GM19240 (cell line): ENCODE measurements at regions not wholly inside any gene's neighbourhood (a gene's known extent, or its start where the extent isn't known, plus 50 kb on each side); places are given as distances from the start of the nearest gene placed in this dataset.
"Not testable (repeated sequence)": the region's sequence is repeated elsewhere in the genome, so short reads cannot be mapped to it uniquely, and the experiment has no call there.

Source experiments
- DNase-seq: peaks from one replicate; pipeline ENCODE4 v3.0.0; 2011; ENCODE audit warnings: low spot score; ENCODE audit not compliant: insufficient read length

DNA sequence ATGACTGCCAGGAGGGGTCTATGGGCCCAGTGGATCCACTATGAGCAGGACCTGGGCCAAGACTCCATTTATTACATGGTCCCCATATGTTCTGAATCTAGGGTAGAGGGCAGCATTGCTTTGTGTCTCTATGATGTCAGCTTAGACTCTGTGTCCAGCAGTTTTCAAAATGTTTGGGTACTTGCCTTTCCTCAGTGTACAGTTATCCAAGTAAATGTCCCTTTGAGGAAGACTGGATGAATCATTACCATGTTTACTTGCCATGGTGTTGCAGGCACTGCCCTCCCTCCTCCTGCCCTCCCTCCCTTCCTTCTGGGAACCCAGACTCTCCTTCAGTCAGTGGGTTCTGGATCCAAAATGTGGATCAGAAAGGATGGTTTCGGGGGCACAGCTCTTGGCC lies 108.6 kb downstream of the NRN1 start:
- no peak for DNase-seq

DNA sequence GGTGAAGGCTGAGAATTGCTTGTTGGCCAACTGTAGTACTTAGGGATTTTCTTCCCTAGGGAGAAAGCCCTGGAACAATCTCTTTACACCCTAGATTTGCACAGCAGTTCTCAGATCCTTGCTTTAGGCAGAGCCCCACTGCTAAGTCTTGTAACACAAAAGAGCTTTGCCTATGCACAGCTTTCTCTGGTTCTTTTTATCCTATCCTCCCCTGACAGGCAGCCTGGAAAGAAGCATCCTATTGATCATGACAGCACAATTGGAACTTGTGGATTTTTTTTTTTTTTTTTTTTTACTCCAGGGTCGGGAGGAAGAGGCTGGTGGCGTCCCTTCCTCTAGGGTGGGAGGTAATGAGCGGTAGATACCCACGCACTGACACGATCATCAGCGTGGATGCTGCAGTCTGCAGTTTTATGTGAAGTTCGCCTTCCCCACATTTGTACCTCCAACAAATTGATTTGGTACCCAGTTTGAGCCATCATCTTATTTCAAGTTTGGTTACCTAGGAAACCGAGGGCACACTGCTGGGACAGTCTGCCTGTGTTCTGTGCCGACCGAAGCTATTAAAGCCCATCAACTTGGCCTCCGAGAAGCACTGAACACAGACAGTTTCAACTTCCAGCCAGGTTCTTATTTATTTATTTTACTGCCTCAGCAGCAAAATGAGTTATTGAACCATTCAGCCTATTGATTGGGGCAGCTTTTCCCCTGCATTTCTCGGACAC lies 110.1 kb downstream of the NRN1 start:
- no peak for DNase-seq

- no peak for DNase-seq
These were observed 112.4 kb downstream of the NRN1 start for GRCh38 chr6:5894357-5894756.

- DNase-seq: no peak
These were observed 113.4 kb downstream of the NRN1 start for GRCh38 chr6:5893295-5893694.

GRCh38 chr6:5892669-5893068 lies 114.1 kb downstream of the NRN1 start:
- no peak for DNase-seq

GRCh38 chr6:5878792-5879191 lies 127.9 kb downstream of the NRN1 start:
- no peak for DNase-seq

GRCh38 chr6:5876076-5876475 lies 130.6 kb downstream of the NRN1 start:
- DNase-seq: no peak

- not testable (repeated sequence) for DNase-seq
These were observed 132.7 kb downstream of the NRN1 start for GRCh38 chr6:5873976-5874375.

DNA sequence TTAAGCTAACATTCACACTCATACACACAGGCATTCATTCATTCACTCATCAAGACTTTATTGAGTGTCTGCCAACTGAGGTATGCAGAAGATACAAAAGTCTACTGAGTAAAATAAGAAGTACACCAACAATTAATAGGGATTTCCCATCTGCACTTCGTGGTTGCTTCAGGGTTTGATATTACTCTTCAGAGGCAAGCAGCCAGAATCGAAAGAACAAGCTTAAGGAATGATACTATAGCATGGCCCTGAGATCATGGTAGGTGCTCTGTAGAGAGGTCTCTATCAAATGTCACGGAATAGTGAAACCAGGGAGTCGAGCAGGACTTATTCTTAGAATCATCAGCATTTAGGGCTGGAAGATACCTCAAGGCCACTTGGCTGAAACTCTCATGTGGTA lies 135.4 kb downstream of the NRN1 start:
- peak; percentile 16 for DNase-seq

GRCh38 chr6:5869676-5870075 lies 137.0 kb downstream of the NRN1 start:
- DNase-seq: no peak

DNA sequence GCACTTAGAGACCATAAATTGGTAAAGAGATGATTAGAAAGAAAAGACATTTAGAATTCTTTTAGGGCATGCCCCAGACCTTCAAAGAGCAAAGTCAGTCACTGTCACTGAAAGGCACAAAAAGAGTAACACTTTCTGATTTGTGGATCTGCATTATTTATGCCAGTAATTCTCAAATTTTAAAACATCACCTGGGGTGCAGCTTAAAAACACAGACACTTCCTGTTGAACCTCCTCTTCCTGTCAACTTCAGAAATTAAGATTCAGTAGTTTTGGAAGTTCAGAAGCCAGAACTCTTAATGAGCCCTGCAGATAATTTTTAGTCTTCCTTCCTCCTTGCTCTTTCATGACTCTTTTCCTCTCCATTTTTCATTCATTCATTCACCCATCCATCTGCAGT lies 137.5 kb downstream of the NRN1 start:
- DNase-seq: no peak

- DNase-seq: no peak
These were observed 140.1 kb downstream of the NRN1 start for GRCh38 chr6:5866547-5867051.

DNA sequence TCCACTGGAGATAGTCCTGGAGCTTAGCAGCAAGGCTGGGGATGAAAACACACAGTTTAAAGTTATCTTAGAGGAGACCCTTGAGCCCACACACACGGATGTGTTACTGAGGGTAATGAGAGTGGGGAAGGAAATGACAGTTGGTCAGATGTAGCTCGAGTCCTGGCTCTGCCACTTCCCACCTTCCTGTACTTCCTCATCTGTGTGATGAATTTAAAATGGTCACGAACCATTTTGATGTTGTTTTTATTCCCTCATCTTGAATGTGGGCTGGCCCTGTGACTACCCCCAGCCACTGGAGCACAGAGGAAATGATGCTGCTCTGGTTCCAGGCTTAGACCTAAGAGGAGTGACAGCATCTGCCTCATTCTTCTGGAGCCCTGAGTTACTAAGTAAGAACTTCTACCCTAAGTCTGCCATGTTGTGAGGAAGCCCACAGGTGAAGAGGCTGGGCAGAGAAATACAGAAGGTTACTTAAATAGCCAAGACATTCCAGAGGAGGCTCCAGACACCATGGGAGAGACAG lies 141.2 kb downstream of the NRN1 start:
- no peak for DNase-seq

DNA sequence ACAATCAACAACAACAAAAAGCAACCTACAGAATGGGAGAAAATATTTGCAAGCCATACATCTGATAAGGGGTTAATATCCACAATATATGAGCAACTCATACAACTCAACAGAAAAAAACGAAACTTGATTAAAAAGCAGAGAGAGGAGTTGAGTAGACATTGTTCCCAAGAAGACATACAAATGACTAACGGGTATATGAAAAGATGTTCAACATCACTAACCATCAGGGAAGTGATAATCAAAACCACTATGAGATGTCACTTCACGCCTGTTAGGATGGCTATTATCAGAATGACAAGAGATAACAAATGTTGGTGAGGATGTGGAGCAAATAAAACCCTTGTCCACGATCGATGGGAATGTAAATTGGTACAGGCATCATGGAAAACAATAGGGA lies 145.9 kb downstream of the NRN1 start:
- no peak for DNase-seq

DNA sequence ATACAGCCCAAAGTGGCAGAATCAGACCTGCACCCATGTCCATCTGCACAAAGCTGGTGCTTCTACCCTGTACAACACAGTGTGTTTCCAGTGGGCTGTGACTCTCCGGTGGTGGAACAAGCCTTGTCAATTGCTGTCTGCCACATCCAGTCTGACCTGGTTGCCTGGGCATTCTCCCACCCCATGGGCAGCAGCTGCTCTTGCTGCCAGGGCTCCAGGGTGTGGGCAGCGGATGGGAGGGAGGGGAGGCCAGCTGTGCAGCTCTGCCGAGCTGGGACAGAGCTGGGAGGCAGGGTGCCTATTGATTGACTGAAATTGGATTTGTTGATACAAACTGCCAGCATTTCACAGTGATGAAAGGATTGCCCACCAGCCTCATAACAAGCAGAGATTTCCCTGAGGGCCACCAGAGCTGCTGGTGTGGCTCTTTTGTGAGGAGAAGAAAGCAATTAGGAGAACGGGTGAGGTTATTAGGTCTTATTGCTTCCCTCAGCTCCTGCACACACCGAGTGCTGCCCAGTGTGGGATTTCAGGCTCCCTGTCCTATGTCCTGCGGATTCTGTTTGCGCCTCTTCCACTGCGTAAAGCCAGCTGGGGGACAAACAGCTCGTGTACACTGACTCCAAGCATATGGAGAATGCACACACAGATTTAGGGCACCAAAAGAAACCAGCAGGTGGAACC lies 150.8 kb downstream of the NRN1 start:
- no peak for DNase-seq

GRCh38 chr6:5854899-5855298 lies 151.8 kb downstream of the NRN1 start:
- DNase-seq: no peak

DNA sequence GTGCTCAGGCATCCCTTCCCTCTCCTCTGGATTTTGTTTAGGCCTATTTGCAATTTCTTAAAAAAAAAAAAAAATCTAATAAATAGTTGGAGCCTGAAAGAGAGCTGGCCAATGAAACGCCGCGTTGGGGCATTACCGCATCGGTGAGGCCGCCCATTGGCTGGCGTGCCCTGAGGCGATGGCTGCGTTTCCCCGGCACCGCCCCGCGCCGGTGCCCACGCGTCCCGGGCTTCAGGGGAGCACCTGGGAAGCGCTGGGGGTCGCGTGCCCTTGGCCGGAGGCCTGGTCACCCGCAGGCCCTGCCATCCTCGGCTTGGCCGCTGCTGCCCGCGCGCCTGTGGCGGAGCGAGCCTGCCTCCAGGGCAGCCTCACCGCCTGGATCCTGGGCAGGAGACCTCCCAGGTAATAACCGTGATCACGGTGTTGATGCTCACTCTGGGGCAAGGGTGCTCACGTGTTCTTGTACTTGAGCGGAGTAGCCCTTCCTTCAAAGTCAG lies 155.4 kb downstream of the NRN1 start:
- peak; percentile 33 for DNase-seq

DNA sequence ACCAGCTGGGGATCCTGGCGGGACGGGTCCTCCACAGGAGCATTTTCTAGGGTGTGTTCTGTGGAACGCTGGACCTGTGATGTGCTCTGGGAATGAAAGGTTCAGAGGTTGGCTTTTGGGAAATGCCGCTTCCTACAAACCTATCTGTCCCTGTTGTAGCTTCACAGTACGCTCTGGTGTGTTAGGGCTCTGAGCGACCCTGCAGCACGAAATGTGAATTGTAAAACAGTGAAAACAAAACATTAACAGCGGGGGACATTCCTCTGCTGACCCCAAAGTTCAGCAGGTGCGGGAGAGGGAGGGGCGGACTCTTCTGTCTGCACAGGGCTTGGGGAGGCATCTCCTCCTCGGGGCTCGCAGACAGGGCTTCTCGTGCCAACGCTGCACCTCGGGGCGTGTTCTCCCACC lies 155.9 kb downstream of the NRN1 start:
- no peak for DNase-seq

DNA sequence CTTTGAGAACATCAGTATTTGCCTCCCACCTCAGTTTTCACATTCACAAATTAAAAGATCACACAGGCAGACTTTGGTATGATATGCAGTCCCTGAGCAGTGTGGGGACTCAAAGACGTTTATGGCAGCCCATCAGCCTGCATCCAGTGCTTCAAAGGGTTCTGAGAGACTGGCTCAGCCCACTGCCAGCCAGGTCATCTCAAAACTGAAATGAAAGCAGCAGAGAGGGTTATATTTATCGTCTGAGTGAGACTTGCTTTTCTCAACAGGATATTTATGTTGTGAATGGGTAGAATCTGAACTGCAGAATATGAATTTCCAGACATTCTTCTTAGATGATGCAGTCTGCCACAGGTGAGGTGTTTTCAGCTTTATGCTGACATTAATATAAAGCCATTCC lies 159.8 kb downstream of the NRN1 start:
- DNase-seq: peak; percentile 33

- no peak for DNase-seq
These were observed 160.4 kb downstream of the NRN1 start for GRCh38 chr6:5846335-5846734.

DNA sequence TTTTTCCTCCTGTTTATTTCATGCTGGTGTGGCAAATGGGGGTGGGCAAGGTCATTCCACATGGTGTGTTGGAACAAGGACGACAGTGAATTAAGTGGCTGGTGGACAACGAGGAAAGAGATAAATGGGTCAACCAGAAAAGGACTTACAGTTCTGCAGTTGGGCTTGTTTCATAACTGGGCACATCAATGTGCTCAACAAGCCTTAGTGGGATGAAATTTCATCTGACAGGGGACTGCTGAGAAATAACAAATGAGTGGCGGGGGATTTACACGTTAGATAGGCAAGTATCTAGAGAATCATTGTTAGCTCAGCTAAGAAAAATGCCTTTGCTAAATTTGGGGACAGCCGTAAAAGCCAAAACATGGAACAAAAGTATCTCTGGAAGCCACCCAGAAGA lies 163.6 kb downstream of the NRN1 start:
- DNase-seq: no peak

DNA sequence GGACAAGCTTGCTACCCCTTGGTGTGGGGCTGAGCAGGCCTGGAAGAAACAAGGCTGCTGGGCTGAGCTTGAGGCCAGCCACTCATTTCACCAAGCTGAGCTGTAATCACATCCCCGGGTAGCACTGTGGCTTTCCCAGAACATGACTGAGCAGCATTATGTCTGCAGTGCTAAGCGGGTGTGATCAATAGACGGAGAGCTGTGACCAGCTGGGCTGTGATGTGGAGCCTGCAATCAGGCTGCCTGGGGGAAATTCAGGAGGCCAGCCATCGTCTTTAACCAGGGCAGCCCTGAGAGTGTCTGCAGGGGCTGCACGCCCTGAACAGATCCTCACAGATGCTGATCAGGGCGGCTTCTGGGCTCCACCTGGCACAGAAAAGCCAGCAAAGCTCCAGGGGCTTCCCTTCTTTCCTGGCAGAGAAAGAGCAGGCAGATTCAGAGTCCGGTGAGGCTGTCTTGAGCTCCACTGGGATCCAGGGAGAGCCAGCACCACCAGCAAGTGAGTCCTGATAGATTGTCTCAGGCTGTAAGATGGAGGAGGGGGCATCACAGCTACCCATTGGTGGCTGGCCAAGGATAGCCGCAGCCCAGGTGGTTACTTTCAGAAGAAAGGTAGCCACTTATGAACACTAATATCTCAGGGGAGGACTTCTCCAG lies 165.9 kb downstream of the NRN1 start:
- DNase-seq: no peak
